ENCODE measurements at regions not wholly inside any gene's neighbourhood (a gene's known extent, or its start where the extent isn't known, plus 50 kb on each side); places are given as distances from the start of the nearest gene placed in this dataset.

- no peaks in the 10 kb centered on the region for H3K27me3 ChIP-seq (ENCODE audit: control insufficient read depth, insufficient read depth, low read length)
- H2AK5ac ChIP-seq (ENCODE audit: low read depth, low read length): no peak overlapping the region
- peak overlapping the region; percentile 64 for H2BK20ac ChIP-seq (ENCODE audit: low read depth, low read length)
- no TSS peak for BruUV-seq (replicated peaks)
- H2BK15ac ChIP-seq (ENCODE audit: low read depth, low read length): peak overlapping the region; percentile 26; the same call in 1 of the 3 replicates
- H3K4me3 ChIP-seq (ENCODE audit: insufficient read depth, low read depth, low read length): no peak overlapping the region
- H3K79me1 ChIP-seq (ENCODE audit: low read depth in 1 of 2, low read length in 2 of 2): peaks cover 21 to 23% of the 10 kb centered on the region in 2 experiments
- CTCF ChIA-PET: interaction anchor here (0.8 kb wide), 1 partner anchor 11 kb away, joined by 3 read pairs; no protein-coding TSS in a partner anchor
- no peak overlapping the region for H3K9ac ChIP-seq (ENCODE audit: low read depth, low read length)
- ATAC-seq (ENCODE audit: low read depth) (0 out of 2 replicates have a peak, but pooled peaks have one; percentile 24), DNase-seq (no peak)
- H3K18ac ChIP-seq (ENCODE audit: low read depth, low read length): peak overlapping the region; percentile 64; the same call in 1 of the 2 replicates
- H3K56ac ChIP-seq (ENCODE audit: extremely low read depth, insufficient read depth, low read length): no peak overlapping the region
- dilution Hi-C loops (cut with HindIII; ENCODE audit: low sequenced_read_pairs, unreplicated experiment) (no loop called here), in situ Hi-C loops (cut with MboI; ENCODE audit: low sequenced_read_pairs) (no loop called here), intact Hi-C loops (cut with micrococcal nuclease) (loop anchor here (1.0 kb wide), 1 partner anchor 9 kb away; no protein-coding TSS in a partner anchor)
- peak overlapping the region; percentile 24; the same call in 1 of the 2 replicates for H4K91ac ChIP-seq (ENCODE audit: insufficient read depth, low read depth, low read length)
- peaks cover 6% of the 10 kb centered on the region; the same call in 1 of the 2 replicates for H3K9me1 ChIP-seq (ENCODE audit: insufficient read depth, low read length)
- peak overlapping the region; percentile 62; the same call in 1 of the 2 replicates for H3K14ac ChIP-seq (replicated peaks; ENCODE audit: low read depth, low read length)
- H4K8ac ChIP-seq (ENCODE audit: low read depth in 2 of 2, low read length in 2 of 2): no peak overlapping the region; a peak in 1 of 4 replicates
- POLR2A ChIA-PET (ENCODE audit: unreplicated experiment): no interaction called here
- no peak overlapping the region for H2AFZ ChIP-seq (replicated peaks; ENCODE audit: low read length, poor library complexity)
- no peaks in the 10 kb centered on the region for H3K36me3 ChIP-seq (ENCODE audit: control insufficient read depth, insufficient read depth, low read length)
- no CpG with 5 or more reads among the region's 3 CpGs for WGBS, 2 experiments (ENCODE audit: extremely low coverage in 2 of 2, insufficient read length in 1 of 2)
- TF ChIP-seq MAZ (IDR thresholded peaks at IDR 0.05; ENCODE audit: borderline replicate concordance, low read depth, low read length) (no peak), FOS (IDR thresholded peaks at IDR 0.05; ENCODE audit: low read depth, low read length) (no peak), RCOR1 (IDR thresholded peaks at IDR 0.05; ENCODE audit: insufficient replicate concordance, low read length) (no peak), MXI1 (IDR thresholded peaks at IDR 0.05; ENCODE audit: borderline replicate concordance, low read depth, low read length) (no peak), ELK1 (IDR thresholded peaks at IDR 0.05; ENCODE audit: borderline replicate concordance, low read depth, low read length) (no peak), BHLHE40 (IDR thresholded peaks at IDR 0.05; ENCODE audit: low read depth, low read length) (no peak), CHD1 (IDR thresholded peaks at IDR 0.05; ENCODE audit: low read depth, low read length) (no peak), POLR2A (IDR thresholded peaks at IDR 0.05; ENCODE audit: low read depth, low read length) (no peak), RAD21 (IDR thresholded peaks at IDR 0.05; ENCODE audit: low read length) (no peak), MAFK (IDR thresholded peaks at IDR 0.05; ENCODE audit: low read depth, low read length) (no peak), CEBPB (IDR thresholded peaks at IDR 0.05; ENCODE audit: low read depth, low read length) (no peak)
- TF ChIP-seq, protein P1, sequence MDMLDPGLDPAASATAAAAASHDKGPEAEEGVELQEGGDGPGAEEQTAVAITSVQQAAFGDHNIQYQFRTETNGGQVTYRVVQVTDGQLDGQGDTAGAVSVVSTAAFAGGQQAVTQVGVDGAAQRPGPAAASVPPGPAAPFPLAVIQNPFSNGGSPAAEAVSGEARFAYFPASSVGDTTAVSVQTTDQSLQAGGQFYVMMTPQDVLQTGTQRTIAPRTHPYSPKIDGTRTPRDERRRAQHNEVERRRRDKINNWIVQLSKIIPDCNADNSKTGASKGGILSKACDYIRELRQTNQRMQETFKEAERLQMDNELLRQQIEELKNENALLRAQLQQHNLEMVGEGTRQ (IDR thresholded peaks at IDR 0.05; ENCODE audit: low read depth, low read length): no peak
- TF ChIP-seq, protein P2, sequence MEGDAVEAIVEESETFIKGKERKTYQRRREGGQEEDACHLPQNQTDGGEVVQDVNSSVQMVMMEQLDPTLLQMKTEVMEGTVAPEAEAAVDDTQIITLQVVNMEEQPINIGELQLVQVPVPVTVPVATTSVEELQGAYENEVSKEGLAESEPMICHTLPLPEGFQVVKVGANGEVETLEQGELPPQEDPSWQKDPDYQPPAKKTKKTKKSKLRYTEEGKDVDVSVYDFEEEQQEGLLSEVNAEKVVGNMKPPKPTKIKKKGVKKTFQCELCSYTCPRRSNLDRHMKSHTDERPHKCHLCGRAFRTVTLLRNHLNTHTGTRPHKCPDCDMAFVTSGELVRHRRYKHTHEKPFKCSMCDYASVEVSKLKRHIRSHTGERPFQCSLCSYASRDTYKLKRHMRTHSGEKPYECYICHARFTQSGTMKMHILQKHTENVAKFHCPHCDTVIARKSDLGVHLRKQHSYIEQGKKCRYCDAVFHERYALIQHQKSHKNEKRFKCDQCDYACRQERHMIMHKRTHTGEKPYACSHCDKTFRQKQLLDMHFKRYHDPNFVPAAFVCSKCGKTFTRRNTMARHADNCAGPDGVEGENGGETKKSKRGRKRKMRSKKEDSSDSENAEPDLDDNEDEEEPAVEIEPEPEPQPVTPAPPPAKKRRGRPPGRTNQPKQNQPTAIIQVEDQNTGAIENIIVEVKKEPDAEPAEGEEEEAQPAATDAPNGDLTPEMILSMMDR (conservative IDR thresholded peaks at IDR 0.05; ENCODE audit: low read depth, low read length): no peak
- peak overlapping the region; percentile 58; the same call in 1 of the 2 replicates for H3K23ac ChIP-seq (ENCODE audit: low read depth, low read length)
- no peak overlapping the region for H2AK9ac ChIP-seq (replicated peaks; ENCODE audit: low read depth, low read length, poor library complexity)
- H2BK5ac ChIP-seq (ENCODE audit: low read depth, low read length, poor library complexity, severe bottlenecking): peak overlapping the region; percentile 32
- peak overlapping the region; percentile 54; the same call in 1 of the 2 replicates for H2BK120ac ChIP-seq (ENCODE audit: low read depth, low read length)
- peak overlapping the region; percentile 53; the same call in 1 of the 2 replicates for H3K4ac ChIP-seq (ENCODE audit: low read depth, low read length)
- peak overlapping the region; percentile 48; the same call in 1 of the 2 replicates for H3K4me2 ChIP-seq (ENCODE audit: low read depth, low read length)
- no peaks in the 10 kb centered on the region for H4K20me1 ChIP-seq (ENCODE audit: insufficient read depth, low read length)
- H3K27ac ChIP-seq (ENCODE audit: insufficient read depth, low read length): no peak overlapping the region
- no peaks in the 10 kb centered on the region for H3K9me3 ChIP-seq (ENCODE audit: control insufficient read depth, insufficient read depth, low read length)
- H3K4me1 ChIP-seq (ENCODE audit: control insufficient read depth, insufficient read depth, low read length): peaks cover 10% of the 10 kb centered on the region; the same call in 1 of the 2 replicates
- H4K5ac ChIP-seq (ENCODE audit: low read depth, low read length): no peak overlapping the region
These were observed 461.3 kb downstream of the BCAT1 start for GRCh38 chr12:24487606-24488005.

Measured in IMR-90 (cell line).